Kidney (tissue), 13 donors: ENCODE measurements at regions not wholly inside any gene's neighbourhood (a gene's known extent, or its start where the extent isn't known, plus 50 kb on each side); places are given as distances from the start of the nearest gene placed in this dataset.

Experiments used
- DNase-seq, 5 donors: peaks; one replicate each; pipeline ENCODE4 v3.0.0-alpha.2; 2013 to 2020
- FAIRE-seq: peaks from 2 replicates; lab custom pipeline; 2012; peaks lifted over from hg19 to GRCh38; lab: Jason Lieb, UNC
- H3K27ac ChIP-seq, 2 donors: one replicate each; pipeline ENCODE4 v1.7.0; 2013; ENCODE audit warnings: low read depth in 2 of 2, low read length in 2 of 2, inconsistent platforms in 1 of 2
- H3K27me3 ChIP-seq: one replicate; pipeline ENCODE4 v1.7.1; 2013; ENCODE audit warnings: low read length, inconsistent platforms; ENCODE audit not compliant: control insufficient read depth, insufficient read depth
- H3K36me3 ChIP-seq, 3 donors: one replicate each; pipeline versions ENCODE4 v1.7.0 to v1.7.1; 2013; ENCODE audit warnings: low read length in 3 of 3, control low read depth in 1 of 3, inconsistent platforms in 1 of 3; ENCODE audit not compliant: insufficient read depth in 3 of 3, control insufficient read depth in 2 of 3
- H3K4me1 ChIP-seq, 3 donors: one replicate each; pipeline versions ENCODE4 v1.7.0 to v1.7.1; 2013; ENCODE audit warnings: low read length in 3 of 3, inconsistent platforms in 1 of 3, low read depth in 1 of 3; ENCODE audit not compliant: control insufficient read depth in 2 of 3, insufficient read depth in 2 of 3
- H3K4me3 ChIP-seq, 3 donors: one replicate each; pipeline versions ENCODE4 v1.7.0 to v1.8.1; 2013; ENCODE audit warnings: low read length in 3 of 3, control low read depth in 1 of 3, inconsistent platforms in 1 of 3
- H3K9ac ChIP-seq, 3 donors: one replicate each; pipeline versions ENCODE4 v1.7.0 to v1.7.1; 2013; ENCODE audit warnings: low read length in 3 of 3, control low read depth in 1 of 3, inconsistent platforms in 1 of 3
- H3K9me3 ChIP-seq, 3 donors: one replicate each; pipeline versions ENCODE4 v1.7.0 to v1.7.1; 2013; ENCODE audit warnings: low read length in 3 of 3, control low read depth in 1 of 3, inconsistent platforms in 1 of 3; ENCODE audit not compliant: control insufficient read depth in 2 of 3, insufficient read depth in 1 of 3
- intact Hi-C: fragments of 100-400 bp; cut with DNase I; formaldehyde crosslinking; loops from one replicate; pipeline ENCODE4 v1.11.1; 2022
- TF ChIP-seq, protein P1 (sequence below): IDR thresholded peaks from 3 replicates; pipeline ENCODE4 v1.5.1; 2012; ENCODE audit warnings: mild to moderate bottlenecking, moderate library complexity, borderline replicate concordance; ENCODE audit not compliant: insufficient read depth; ENCODE audit errors: extremely low read depth
- donor health status: control.
- donor health status: control.
- donor health status: control.
- donor health status: control.
- donor health status: control.
- donor health status: DM: yes; HTN: yes; CAD: no.
- donor health status: Normal renal cell carcinoma (clear cell type).

DNA sequence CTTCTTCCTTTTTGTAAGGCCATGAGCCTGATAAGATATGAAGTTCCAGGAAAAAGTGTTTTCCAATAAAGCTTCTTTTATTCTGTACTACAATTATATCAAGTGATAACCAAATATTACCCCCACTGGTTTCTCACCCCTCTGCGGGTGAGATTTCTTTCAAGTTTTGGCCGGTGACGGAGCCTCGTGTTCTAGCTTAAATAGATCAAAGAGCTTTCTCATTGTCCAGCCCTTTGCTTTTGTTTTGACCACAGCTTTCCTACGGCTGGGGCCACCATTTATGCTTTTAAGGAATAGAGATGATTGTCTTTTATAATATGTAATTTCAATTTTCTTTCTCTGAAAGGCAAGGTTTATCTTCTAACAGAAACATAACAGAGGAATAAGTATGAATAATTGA is 196.7 kb upstream of the MTPN start:
- Histone ChIP-seq H3K36me3 (no peaks in the 10 kb centered on the region), H3K27ac (no peak overlapping the region), H3K9me3 (no peaks in the 10 kb centered on the region), H3K4me3 (no peak overlapping the region), H3K27me3 (no peaks in the 10 kb centered on the region), H3K9ac (no peak overlapping the region), H3K4me1 (no peaks in the 10 kb centered on the region)
- intact Hi-C loops = no loop called here
- FAIRE-seq = no peak
- no peak for DNase-seq
- TF ChIP-seq, protein P1, sequence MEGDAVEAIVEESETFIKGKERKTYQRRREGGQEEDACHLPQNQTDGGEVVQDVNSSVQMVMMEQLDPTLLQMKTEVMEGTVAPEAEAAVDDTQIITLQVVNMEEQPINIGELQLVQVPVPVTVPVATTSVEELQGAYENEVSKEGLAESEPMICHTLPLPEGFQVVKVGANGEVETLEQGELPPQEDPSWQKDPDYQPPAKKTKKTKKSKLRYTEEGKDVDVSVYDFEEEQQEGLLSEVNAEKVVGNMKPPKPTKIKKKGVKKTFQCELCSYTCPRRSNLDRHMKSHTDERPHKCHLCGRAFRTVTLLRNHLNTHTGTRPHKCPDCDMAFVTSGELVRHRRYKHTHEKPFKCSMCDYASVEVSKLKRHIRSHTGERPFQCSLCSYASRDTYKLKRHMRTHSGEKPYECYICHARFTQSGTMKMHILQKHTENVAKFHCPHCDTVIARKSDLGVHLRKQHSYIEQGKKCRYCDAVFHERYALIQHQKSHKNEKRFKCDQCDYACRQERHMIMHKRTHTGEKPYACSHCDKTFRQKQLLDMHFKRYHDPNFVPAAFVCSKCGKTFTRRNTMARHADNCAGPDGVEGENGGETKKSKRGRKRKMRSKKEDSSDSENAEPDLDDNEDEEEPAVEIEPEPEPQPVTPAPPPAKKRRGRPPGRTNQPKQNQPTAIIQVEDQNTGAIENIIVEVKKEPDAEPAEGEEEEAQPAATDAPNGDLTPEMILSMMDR = no peak

DNA sequence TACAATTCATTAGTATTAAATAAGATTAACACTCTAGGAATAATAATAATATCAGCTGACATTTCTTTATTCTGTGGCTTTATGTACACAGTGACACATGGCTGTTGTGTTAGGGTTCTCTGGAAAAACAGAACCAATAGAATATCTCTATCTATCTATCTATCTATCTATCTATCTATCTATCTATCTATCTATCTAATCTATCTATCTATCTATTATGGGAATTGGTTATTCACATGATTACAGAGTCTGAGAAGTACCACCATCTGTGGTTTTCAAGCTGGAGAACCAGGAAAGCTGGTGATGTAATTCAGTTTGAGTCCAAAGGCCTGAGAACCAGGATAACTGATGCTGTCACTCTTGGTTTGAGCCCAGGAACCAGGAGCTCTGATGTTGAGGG is 194.1 kb upstream of the MTPN start:
- no peaks in the 10 kb centered on the region for H3K27me3 ChIP-seq
- DNase-seq (no peak), FAIRE-seq (no peak)
- no peaks in the 10 kb centered on the region for H3K9me3 ChIP-seq
- H3K9ac ChIP-seq = no peak overlapping the region
- no peak overlapping the region for H3K4me3 ChIP-seq
- no peak overlapping the region for H3K27ac ChIP-seq
- no peaks in the 10 kb centered on the region for H3K36me3 ChIP-seq
- H3K4me1 ChIP-seq = no peaks in the 10 kb centered on the region
- TF ChIP-seq, protein P1 = no peak
- intact Hi-C loops = no loop called here

DNA sequence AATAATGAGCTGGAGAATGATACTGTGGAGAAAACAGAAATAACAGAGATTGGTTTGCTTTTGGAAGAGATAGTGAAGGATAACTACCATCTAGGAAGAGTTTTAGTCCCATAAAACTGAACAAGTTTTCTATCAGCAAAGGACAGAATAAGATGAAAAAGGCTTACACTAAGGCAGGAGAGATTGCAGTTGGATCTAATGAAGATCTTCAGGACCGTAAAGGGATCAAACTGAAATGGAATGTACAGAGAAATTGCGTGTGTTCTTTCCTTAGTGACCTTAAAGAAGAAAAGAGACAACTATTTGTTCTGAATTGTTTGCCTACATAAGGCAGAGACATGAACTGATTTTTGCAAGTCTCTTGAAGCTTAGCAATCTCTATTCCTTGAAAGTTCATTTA is 191.7 kb upstream of the MTPN start:
- intact Hi-C loops = no loop called here
- no peak overlapping the region for H3K9ac ChIP-seq
- H3K4me3 ChIP-seq = no peak overlapping the region
- no peaks in the 10 kb centered on the region for H3K27me3 ChIP-seq
- FAIRE-seq (no peak), DNase-seq (no peak)
- no peaks in the 10 kb centered on the region for H3K4me1 ChIP-seq
- TF ChIP-seq, protein P1 = no peak
- no peak overlapping the region for H3K27ac ChIP-seq
- no peaks in the 10 kb centered on the region for H3K36me3 ChIP-seq
- H3K9me3 ChIP-seq = no peaks in the 10 kb centered on the region

DNA sequence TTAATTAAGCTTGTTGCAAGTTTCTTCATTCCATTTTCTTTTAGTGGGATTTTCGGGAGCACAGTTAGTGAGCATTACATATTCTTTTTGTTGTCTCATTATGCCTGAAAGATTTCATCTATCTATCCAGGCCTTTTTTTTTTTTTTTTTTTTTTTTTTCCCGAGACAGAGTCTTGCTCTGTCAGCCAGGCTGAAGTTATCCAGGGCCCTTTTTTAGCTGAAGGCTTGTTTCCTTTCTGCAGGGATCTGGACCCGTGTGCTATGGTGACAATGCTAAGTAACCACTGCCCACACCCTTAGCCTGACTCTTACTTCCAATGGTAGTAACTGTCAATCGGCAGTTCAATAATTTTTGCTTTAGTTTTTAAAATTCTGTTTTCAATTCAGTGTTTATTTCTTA is 190.8 kb upstream of the MTPN start:
- Histone ChIP-seq H3K9me3 (no peaks in the 10 kb centered on the region), H3K27ac (no peak overlapping the region), H3K27me3 (no peaks in the 10 kb centered on the region), H3K36me3 (no peaks in the 10 kb centered on the region), H3K9ac (no peak overlapping the region), H3K4me3 (no peak overlapping the region), H3K4me1 (no peaks in the 10 kb centered on the region)
- TF ChIP-seq, protein P1 = no peak
- DNase-seq = no peak
- intact Hi-C loops = no loop called here
- no peak for FAIRE-seq
